Gastroesophageal sphincter (tissue), 4 donors: ENCODE measurements at regions not wholly inside any gene's neighbourhood (a gene's known extent, or its start where the extent isn't known, plus 50 kb on each side); places are given as distances from the start of the nearest gene placed in this dataset.

Source experiments
- ATAC-seq: fragments of 150-250 bp; one replicate; pipeline ENCODE4 v1.9.1; 2016; ENCODE audit warnings: mild to moderate bottlenecking, moderate library complexity
- H3K27ac ChIP-seq, 4 donors: fragments of 200-600 bp; sonication (generic) in 3 of 4; 1 replicate in 3 of 4; 2 replicates in 1 of 4; pipeline ENCODE4 v1.5.1; 2016 to 2019
- H3K27me3 ChIP-seq: fragments of 200-600 bp; sonication (generic); one replicate; pipeline ENCODE4 v1.5.1; 2019
- H3K36me3 ChIP-seq, 2 donors: fragments of 200-600 bp; sonication (generic); one replicate each; pipeline ENCODE4 v1.5.1; 2019; ENCODE audit warnings: control low read depth in 1 of 2
- H3K4me1 ChIP-seq, 3 donors: fragments of 200-600 bp; sonication (generic); 1 replicate in 2 of 3; 2 replicates in 1 of 3; pipeline ENCODE4 v1.5.1; 2016 to 2019; ENCODE audit warnings: control low read depth in 2 of 3
- H3K4me3 ChIP-seq, 2 donors: fragments of 200-600 bp; sonication (generic); one replicate each; pipeline ENCODE4 v1.5.1; 2019; ENCODE audit warnings: mild to moderate bottlenecking in 1 of 2, moderate library complexity in 1 of 2
- H3K9me3 ChIP-seq, 3 donors: fragments of 200-600 bp; sonication (generic); one replicate each; pipeline ENCODE4 v1.5.1; 2017 to 2019; ENCODE audit warnings: control low read depth in 2 of 3
- EP300 ChIP-seq: sonication (generic); formaldehyde crosslinking; IDR thresholded peaks from one replicate; pipeline ENCODE4 v1.6.1; 2017; ENCODE audit warnings: antibody characterized with exemption, mild to moderate bottlenecking
- POLR2A ChIP-seq, 2 donors: fragments of 450-650 bp; IDR thresholded peaks; one replicate each; pipeline ENCODE4 v1.6.1; 2017; ENCODE audit warnings: antibody characterized with exemption in 2 of 2, mild to moderate bottlenecking in 2 of 2, moderate library complexity in 1 of 2
- POLR2AphosphoS5 ChIP-seq: sonication (generic); formaldehyde crosslinking; IDR thresholded peaks from one replicate; pipeline ENCODE4 v1.6.1; 2017; ENCODE audit warnings: antibody characterized with exemption
- WGBS, 2 donors: methylation state at CpG; one replicate each; pipeline ENCODE4 v1.1.5; 2018; ENCODE audit warnings: low coverage in 1 of 2; 5-methylcytosine and 5-hydroxymethylcytosine counted together
- TF ChIP-seq, protein P1 (sequence below), 4 experiments: fragments of 200-600 bp in 2 of 4; fragments of 450-650 bp in 2 of 4; sonication (generic) in 1 of 4; IDR thresholded peaks; one replicate each; pipeline ENCODE4 v1.5.1; 2017 to 2019; ENCODE audit warnings: antibody characterized with exemption in 4 of 4, mild to moderate bottlenecking in 2 of 4, moderate library complexity in 2 of 4

DNA sequence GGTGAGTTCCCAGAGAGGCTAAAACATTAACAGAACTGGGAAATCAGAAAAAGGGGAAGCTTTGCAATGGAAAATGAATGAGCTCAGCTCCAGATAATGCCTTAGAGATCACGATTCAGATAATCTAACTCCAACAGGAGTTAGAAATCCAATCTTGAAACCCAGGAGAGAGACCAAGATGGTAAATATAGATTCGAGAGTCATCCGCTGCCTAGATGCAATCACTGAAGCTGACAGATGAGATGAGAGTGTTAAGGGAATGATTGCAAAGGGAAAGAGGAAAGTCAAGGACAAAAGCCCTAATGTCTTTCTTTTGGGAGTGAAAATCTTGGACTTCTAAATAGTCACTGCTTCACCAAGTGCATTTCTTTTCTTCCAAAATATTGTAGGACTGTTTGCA, 722.0 kb downstream of the EPHA4 start:
- TF ChIP-seq POLR2AphosphoS5: no peak
- TF ChIP-seq EP300: no peak
- no peak for TF ChIP-seq POLR2A (IDR thresholded peaks at IDR 0.05)
- TF ChIP-seq, protein P1, sequence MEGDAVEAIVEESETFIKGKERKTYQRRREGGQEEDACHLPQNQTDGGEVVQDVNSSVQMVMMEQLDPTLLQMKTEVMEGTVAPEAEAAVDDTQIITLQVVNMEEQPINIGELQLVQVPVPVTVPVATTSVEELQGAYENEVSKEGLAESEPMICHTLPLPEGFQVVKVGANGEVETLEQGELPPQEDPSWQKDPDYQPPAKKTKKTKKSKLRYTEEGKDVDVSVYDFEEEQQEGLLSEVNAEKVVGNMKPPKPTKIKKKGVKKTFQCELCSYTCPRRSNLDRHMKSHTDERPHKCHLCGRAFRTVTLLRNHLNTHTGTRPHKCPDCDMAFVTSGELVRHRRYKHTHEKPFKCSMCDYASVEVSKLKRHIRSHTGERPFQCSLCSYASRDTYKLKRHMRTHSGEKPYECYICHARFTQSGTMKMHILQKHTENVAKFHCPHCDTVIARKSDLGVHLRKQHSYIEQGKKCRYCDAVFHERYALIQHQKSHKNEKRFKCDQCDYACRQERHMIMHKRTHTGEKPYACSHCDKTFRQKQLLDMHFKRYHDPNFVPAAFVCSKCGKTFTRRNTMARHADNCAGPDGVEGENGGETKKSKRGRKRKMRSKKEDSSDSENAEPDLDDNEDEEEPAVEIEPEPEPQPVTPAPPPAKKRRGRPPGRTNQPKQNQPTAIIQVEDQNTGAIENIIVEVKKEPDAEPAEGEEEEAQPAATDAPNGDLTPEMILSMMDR (IDR thresholded peaks at IDR 0.05): no peak
- no peaks in the 10 kb centered on the region for H3K27me3 ChIP-seq
- no peaks in the 10 kb centered on the region for H3K36me3 ChIP-seq
- ATAC-seq: no peak
- H3K27ac ChIP-seq: no peak overlapping the region
- H3K9me3 ChIP-seq: no peaks in the 10 kb centered on the region
- no peak overlapping the region for H3K4me3 ChIP-seq
- H3K4me1 ChIP-seq: no peaks in the 10 kb centered on the region
- 61 to 86% methylated on average over 3 of the region's 3 CpGs for WGBS, 2 donors

DNA sequence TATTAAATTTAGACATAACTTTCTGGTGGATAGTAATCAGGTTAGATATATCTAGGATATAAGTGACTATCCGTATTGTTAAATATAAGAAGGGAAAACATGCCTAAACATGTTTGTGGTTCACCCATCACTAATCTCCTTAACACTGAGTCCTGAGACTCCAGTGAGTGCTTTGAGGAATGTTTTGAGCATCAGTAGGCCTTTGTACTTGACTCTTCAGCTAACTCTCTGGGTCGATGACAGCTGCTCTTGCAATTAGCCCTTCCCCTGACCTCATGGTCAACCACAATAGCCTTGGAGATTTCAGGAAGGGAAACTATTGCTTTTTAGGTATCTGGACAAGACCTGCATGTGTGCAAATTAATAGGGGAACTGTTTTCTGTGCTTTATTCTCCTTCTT, 716.8 kb downstream of the EPHA4 start:
- Histone ChIP-seq H3K27ac (no peak overlapping the region), H3K27me3 (no peaks in the 10 kb centered on the region), H3K9me3 (no peaks in the 10 kb centered on the region), H3K36me3 (no peaks in the 10 kb centered on the region), H3K4me1 (no peaks in the 10 kb centered on the region), H3K4me3 (no peak overlapping the region)
- no peak for ATAC-seq
- TF ChIP-seq POLR2AphosphoS5 (no peak), EP300 (no peak), POLR2A (IDR thresholded peaks at IDR 0.05) (no peak)
- TF ChIP-seq, protein P1 (IDR thresholded peaks at IDR 0.05): no peak
- WGBS, 2 donors: 63 to 67% methylated on average over 2 of the region's 2 CpGs

DNA sequence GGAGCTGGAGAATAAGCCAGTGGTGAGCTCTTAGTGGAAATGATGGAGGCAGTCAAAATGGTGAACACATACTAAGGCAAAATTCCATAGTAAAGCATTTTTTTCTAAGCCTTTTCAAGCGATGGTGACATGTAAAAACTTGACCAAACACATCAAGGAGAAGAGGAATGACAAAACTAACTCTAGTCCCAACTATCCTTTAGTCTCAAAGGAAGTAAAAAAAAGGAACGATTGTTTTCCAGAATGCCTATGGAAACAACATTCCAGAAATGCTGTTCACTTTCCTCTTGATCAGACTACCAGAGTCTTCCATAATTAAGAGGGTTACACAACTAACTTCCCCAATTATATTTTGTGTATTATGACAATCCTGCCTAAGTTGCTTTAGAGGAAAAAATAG, 715.6 kb downstream of the EPHA4 start:
- Histone ChIP-seq H3K4me3 (no peak overlapping the region), H3K27me3 (no peaks in the 10 kb centered on the region), H3K27ac (no peak overlapping the region), H3K4me1 (no peaks in the 10 kb centered on the region), H3K36me3 (no peaks in the 10 kb centered on the region), H3K9me3 (no peaks in the 10 kb centered on the region)
- no peak for ATAC-seq
- TF ChIP-seq POLR2AphosphoS5 (no peak), POLR2A (IDR thresholded peaks at IDR 0.05) (no peak), EP300 (no peak)
- TF ChIP-seq, protein P1 (IDR thresholded peaks at IDR 0.05): no peak
- 83 to 86% methylated on average over 2 of the region's 2 CpGs for WGBS, 2 donors

DNA sequence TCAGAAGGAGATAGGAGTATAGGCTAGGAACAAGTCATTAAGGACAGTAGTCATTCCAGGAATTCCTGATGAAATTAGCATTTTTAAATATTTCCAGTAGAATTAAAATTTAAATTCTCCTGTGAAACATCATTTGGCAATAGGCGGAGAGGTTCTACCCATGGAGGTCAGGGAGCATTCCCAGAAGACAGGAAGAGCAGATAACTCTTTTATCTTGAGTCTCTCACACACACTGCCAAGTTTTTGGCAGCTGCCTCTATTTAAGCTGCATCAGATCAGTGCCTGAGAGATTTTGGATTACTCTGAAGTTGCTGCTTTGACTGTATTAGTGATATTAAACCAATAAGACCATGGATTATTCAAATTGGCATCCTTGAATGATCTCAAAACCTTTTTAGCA, 714.7 kb downstream of the EPHA4 start:
- Histone ChIP-seq H3K27ac (no peak overlapping the region), H3K4me3 (no peak overlapping the region), H3K4me1 (no peaks in the 10 kb centered on the region), H3K9me3 (no peaks in the 10 kb centered on the region), H3K27me3 (no peaks in the 10 kb centered on the region), H3K36me3 (no peaks in the 10 kb centered on the region)
- ATAC-seq: no peak
- WGBS, 2 donors: 100% methylated on average over 1 of the region's 1 CpG; no CpG with 5 or more reads in 1 of the 2 donors
- TF ChIP-seq EP300 (no peak), POLR2A (IDR thresholded peaks at IDR 0.05) (no peak), POLR2AphosphoS5 (no peak)
- TF ChIP-seq, protein P1 (IDR thresholded peaks at IDR 0.05): no peak

DNA sequence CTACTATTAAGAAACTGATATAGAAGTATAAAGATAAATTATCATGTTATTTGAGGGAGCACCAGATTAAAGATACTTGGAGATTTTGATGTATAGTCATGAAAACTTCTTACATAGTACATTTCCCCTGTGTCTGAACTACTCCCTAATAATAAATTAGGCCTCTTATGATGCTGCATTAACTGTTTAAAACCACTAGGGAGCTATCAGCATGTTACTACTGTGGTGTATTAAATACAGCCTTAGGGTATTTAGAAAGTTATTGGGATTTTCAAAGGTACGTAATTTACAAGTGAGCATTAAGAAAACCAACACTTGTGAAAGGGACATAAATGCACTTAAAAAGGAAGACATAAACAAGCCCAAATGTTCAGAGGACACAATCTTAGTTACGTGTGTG, 714.0 kb downstream of the EPHA4 start:
- H3K27ac ChIP-seq: no peak overlapping the region
- TF ChIP-seq POLR2A (IDR thresholded peaks at IDR 0.05) (no peak), POLR2AphosphoS5 (no peak), EP300 (no peak)
- TF ChIP-seq, protein P1 (IDR thresholded peaks at IDR 0.05): no peak
- H3K4me1 ChIP-seq: no peaks in the 10 kb centered on the region
- no peaks in the 10 kb centered on the region for H3K9me3 ChIP-seq
- no peak overlapping the region for H3K4me3 ChIP-seq
- ATAC-seq: no peak
- H3K36me3 ChIP-seq: no peaks in the 10 kb centered on the region
- H3K27me3 ChIP-seq: no peaks in the 10 kb centered on the region
- 88 to 94% methylated on average over 2 of the region's 2 CpGs for WGBS, 2 donors
